Upper lobe of left lung (tissue), 4 donors: ENCODE measurements at regions not wholly inside any gene's neighbourhood (a gene's known extent, or its start where the extent isn't known, plus 50 kb on each side); places are given as distances from the start of the nearest gene placed in this dataset.

Source experiments
- CTCF ChIP-seq, 6 experiments: fragments of 450-650 bp in 4 of 6; fragments of 200-600 bp in 2 of 6; sonication (generic) in 2 of 6; IDR thresholded peaks; one replicate each; pipeline ENCODE4 v1.5.1; 2016 to 2019; ENCODE audit warnings: antibody characterized with exemption in 6 of 6
- EP300 ChIP-seq, 4 donors: sonication (generic); formaldehyde crosslinking; IDR thresholded peaks; one replicate each; pipeline ENCODE4 v1.5.1; 2017; ENCODE audit warnings: antibody characterized with exemption in 4 of 4, control low read depth in 2 of 4
- POLR2A ChIP-seq, 4 donors: fragments of 450-650 bp; IDR thresholded peaks; one replicate each; pipeline ENCODE4 v1.5.1; 2016 to 2017; ENCODE audit warnings: antibody characterized with exemption in 4 of 4, mild to moderate bottlenecking in 2 of 4

- no peak for TF ChIP-seq EP300 (IDR thresholded peaks at IDR 0.05)
- TF ChIP-seq POLR2A (IDR thresholded peaks at IDR 0.05): no peak
- no peak for TF ChIP-seq CTCF (IDR thresholded peaks at IDR 0.05)
Measured at GRCh38 chr10:113452146-113452845, 100.6 kb upstream of the HABP2 start.
